Mesenchymal stem cell (in vitro differentiated cells and primary cell): ENCODE measurements at regions not wholly inside any gene's neighbourhood (a gene's known extent, or its start where the extent isn't known, plus 50 kb on each side); places are given as distances from the start of the nearest gene placed in this dataset.

ENCODE experiments used
- DNase-seq: peaks from one replicate; pipeline ENCODE4 v3.0.0-alpha.2; 2013
- H2AFZ ChIP-seq: one replicate; pipeline ENCODE4 v1.6.1; 2013; ENCODE audit warnings: low read depth, mild to moderate bottlenecking, control low read depth, inconsistent platforms, low read length, moderate library complexity
- H2AK5ac ChIP-seq: 2 replicates; pipeline ENCODE4 v1.6.1; 2013; ENCODE audit warnings: low read length, moderate library complexity, mild to moderate bottlenecking, inconsistent platforms; ENCODE audit not compliant: severe bottlenecking
- H2BK120ac ChIP-seq: one replicate; pipeline ENCODE4 v1.6.1; 2013; ENCODE audit warnings: low read depth, mild to moderate bottlenecking, inconsistent platforms, low read length, moderate library complexity
- H2BK12ac ChIP-seq, 2 experiments: one replicate each; pipeline ENCODE4 v1.6.1; 2013; ENCODE audit warnings: inconsistent platforms in 2 of 2, low read length in 2 of 2, mild to moderate bottlenecking in 2 of 2, moderate library complexity in 2 of 2, control low read depth in 1 of 2
- H2BK15ac ChIP-seq: one replicate; pipeline ENCODE4 v1.6.1; 2013; ENCODE audit warnings: mild to moderate bottlenecking, low read depth, inconsistent platforms; ENCODE audit not compliant: poor library complexity, severe bottlenecking
- H2BK5ac ChIP-seq: 2 replicates; pipeline ENCODE4 v1.6.1; 2013; ENCODE audit warnings: low read depth, mild to moderate bottlenecking, low read length, control low read depth, inconsistent platforms; ENCODE audit not compliant: poor library complexity, severe bottlenecking
- H3K14ac ChIP-seq, 2 experiments: one replicate each; pipeline ENCODE4 v1.6.1; 2013; ENCODE audit warnings: inconsistent platforms in 2 of 2, low read length in 2 of 2, control low read depth in 1 of 2, mild to moderate bottlenecking in 1 of 2, moderate library complexity in 1 of 2
- H3K18ac ChIP-seq, 2 experiments: one replicate each; pipeline ENCODE4 v1.6.1; 2013; ENCODE audit warnings: inconsistent platforms in 2 of 2, low read length in 2 of 2, control low read depth in 1 of 2, low read depth in 1 of 2, mild to moderate bottlenecking in 1 of 2
- H3K23ac ChIP-seq, 2 experiments: one replicate each; pipeline ENCODE4 v1.6.1; 2013; ENCODE audit warnings: inconsistent platforms in 2 of 2, low read length in 2 of 2, mild to moderate bottlenecking in 2 of 2, moderate library complexity in 2 of 2, control low read depth in 1 of 2
- H3K27ac ChIP-seq: 2 replicates; pipeline ENCODE4 v1.5.1; 2013; ENCODE audit warnings: mild to moderate bottlenecking, moderate library complexity, low read length, control low read depth, inconsistent platforms; ENCODE audit not compliant: poor library complexity, severe bottlenecking
- H3K27me3 ChIP-seq, 2 experiments: 2 replicates each; pipeline versions ENCODE4 v1.6.1 to v1.7.0; 2013; ENCODE audit warnings: low read length in 2 of 2, mild to moderate bottlenecking in 2 of 2, moderate library complexity in 2 of 2, control low read depth in 1 of 2, inconsistent platforms in 1 of 2; ENCODE audit not compliant: control insufficient read depth in 1 of 2, insufficient read depth in 1 of 2
- H3K36me3 ChIP-seq, 2 experiments: 2 replicates each; pipeline versions ENCODE4 v1.6.1 to v1.7.0; 2013; ENCODE audit warnings: low read length in 2 of 2, control low read depth in 1 of 2, inconsistent platforms in 1 of 2, low read depth in 1 of 2, mild to moderate bottlenecking in 1 of 2; ENCODE audit not compliant: insufficient read depth in 2 of 2, control insufficient read depth in 1 of 2
- H3K4ac ChIP-seq, 2 experiments: one replicate each; pipeline ENCODE4 v1.6.1; 2013; ENCODE audit warnings: inconsistent platforms in 2 of 2, low read length in 2 of 2, mild to moderate bottlenecking in 2 of 2, moderate library complexity in 2 of 2, control low read depth in 1 of 2, low read depth in 1 of 2
- H3K4me1 ChIP-seq: 2 replicates; pipeline ENCODE4 v1.6.1; 2013; ENCODE audit warnings: low read depth, low read length, control low read depth; ENCODE audit not compliant: control insufficient read depth, insufficient read depth
- H3K4me2 ChIP-seq: 2 replicates; pipeline ENCODE4 v1.6.1; 2013; ENCODE audit warnings: low read length, mild to moderate bottlenecking, inconsistent platforms; ENCODE audit not compliant: poor library complexity, severe bottlenecking
- H3K4me3 ChIP-seq, 2 experiments: 2 replicates each; pipeline versions ENCODE4 v1.5.1 to v1.7.0; 2013; ENCODE audit warnings: low read length in 2 of 2, mild to moderate bottlenecking in 2 of 2, control low read depth in 1 of 2, low read depth in 1 of 2; ENCODE audit not compliant: insufficient read depth in 1 of 2
- H3K79me1 ChIP-seq: replicated peaks from 2 replicates; pipeline ENCODE4 v1.6.1; 2013; ENCODE audit warnings: mild to moderate bottlenecking, control low read depth, low read length, inconsistent platforms; ENCODE audit not compliant: poor library complexity, severe bottlenecking
- H3K9ac ChIP-seq: 2 replicates; pipeline ENCODE4 v1.7.0; 2013; ENCODE audit warnings: mild to moderate bottlenecking, low read length, moderate library complexity
- H3K9me3 ChIP-seq: 2 replicates; pipeline ENCODE4 v1.7.0; 2013; ENCODE audit warnings: mild to moderate bottlenecking, low read length; ENCODE audit not compliant: control insufficient read depth
- H4K8ac ChIP-seq: one replicate; pipeline ENCODE4 v1.6.1; 2013; ENCODE audit warnings: inconsistent platforms, mild to moderate bottlenecking, low read length, moderate library complexity
- H4K91ac ChIP-seq: one replicate; pipeline ENCODE4 v1.6.1; 2013; ENCODE audit warnings: mild to moderate bottlenecking, low read length, inconsistent platforms
- WGBS: methylation state at CpG from one replicate; pipeline ENCODE4 v1.1.7; 2013; ENCODE audit warnings: mixed read lengths; 5-methylcytosine and 5-hydroxymethylcytosine counted together

DNA sequence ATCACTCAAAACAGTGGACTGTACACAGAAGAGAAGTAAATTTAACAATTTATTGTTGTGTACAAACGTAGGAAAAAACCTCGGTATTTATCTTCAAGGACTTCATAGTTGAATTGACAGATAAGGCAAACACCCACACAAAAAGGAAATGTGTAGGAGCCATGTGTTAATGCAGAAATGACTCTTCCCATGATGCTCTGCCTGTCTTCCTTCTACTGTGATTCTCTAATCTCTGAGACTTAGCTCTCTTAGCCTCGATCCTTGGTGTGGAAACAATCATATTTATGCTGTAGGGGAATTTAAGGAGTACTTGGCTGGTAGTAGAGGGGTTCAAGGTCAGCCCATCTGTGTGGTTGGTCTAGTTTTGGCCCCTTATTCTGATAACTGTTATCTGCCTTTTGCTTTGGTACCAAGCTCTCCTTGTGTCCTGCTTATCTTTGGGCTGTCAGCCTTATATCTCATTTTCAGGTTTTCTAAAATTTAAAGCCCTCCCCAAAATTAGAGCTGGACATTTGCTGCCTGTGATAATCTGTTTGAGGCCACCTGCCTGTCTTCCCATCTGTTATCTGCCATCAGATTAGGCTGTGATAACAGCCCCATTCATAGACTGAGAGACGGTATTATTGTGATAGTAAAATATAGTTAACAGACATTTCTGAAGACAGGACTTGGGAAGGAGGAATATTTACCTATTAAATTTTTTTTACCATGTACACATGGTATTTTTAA lies 81.7 kb downstream of the GPR85 start:
- Histone ChIP-seq H3K4me2 (no peak overlapping the region), H2BK5ac (no peak overlapping the region), H2BK15ac (no peak overlapping the region), H2AFZ (no peak overlapping the region), H3K18ac (no peak overlapping the region), H3K14ac (no peak overlapping the region), H4K91ac (no peak overlapping the region), H3K27ac (no peak overlapping the region), H3K9me3 (peaks cover 4% of the 10 kb centered on the region), H3K9ac (no peak overlapping the region), H2BK12ac (no peak overlapping the region), H3K4me3 (no peak overlapping the region), H4K8ac (no peak overlapping the region), H3K79me1 (no peaks in the 10 kb centered on the region), H3K4me1 (no peaks in the 10 kb centered on the region), H3K4ac (no peak overlapping the region), H2BK120ac (no peak overlapping the region), H2AK5ac (no peak overlapping the region), H3K23ac (no peak overlapping the region), H3K27me3 (no peaks in the 10 kb centered on the region), H3K36me3 (no peaks in the 10 kb centered on the region)
- WGBS: 70% methylated on average over 3 of the region's 4 CpGs
- no peak for DNase-seq

DNA sequence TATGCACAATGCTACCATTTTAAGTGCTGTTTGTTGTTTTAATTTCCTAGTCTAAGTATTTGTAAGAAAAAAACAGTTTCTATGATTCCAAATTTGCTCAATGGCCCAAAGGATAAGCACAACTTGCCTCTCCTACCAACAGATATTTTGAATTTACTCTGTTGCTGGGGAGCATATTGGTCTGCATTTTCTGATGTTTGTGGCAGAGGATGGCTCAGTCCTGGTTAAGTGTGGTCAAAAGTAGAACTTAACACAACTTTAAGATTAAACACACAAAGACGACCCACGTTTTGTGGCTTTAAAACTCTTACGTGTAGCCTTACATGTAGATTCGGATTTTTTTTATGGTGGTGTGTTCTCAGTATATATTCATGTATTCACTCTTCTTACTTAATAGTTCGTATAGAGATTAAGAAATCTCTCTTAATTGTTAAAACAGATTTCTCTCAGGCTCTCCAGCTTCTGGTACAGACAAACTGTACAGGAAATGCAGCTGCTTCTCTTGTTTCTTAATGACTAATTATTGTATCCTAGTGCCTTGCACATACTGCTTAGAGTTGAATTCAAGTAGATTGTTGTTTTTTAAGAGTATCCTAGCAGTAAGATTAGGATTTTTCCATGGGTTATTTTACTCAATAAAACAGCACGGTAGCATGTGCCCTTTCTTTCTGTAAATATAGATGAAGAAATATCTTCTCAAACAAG lies 86.2 kb downstream of the GPR85 start:
- H3K4ac ChIP-seq: no peak overlapping the region
- no peak overlapping the region for H3K23ac ChIP-seq
- H3K4me3 ChIP-seq: no peak overlapping the region
- H4K8ac ChIP-seq: no peak overlapping the region
- H3K9me3 ChIP-seq: no peaks in the 10 kb centered on the region
- H2BK120ac ChIP-seq: no peak overlapping the region
- DNase-seq: no peak
- no peak overlapping the region for H3K14ac ChIP-seq
- H2AFZ ChIP-seq: no peak overlapping the region
- no CpG with 5 or more reads among the region's 6 CpGs for whole genome bisulfite sequencing
- H3K18ac ChIP-seq: no peak overlapping the region
- no peak overlapping the region for H3K4me2 ChIP-seq
- H2AK5ac ChIP-seq: no peak overlapping the region
- no peak overlapping the region for H2BK15ac ChIP-seq
- no peaks in the 10 kb centered on the region for H3K36me3 ChIP-seq
- no peaks in the 10 kb centered on the region for H3K79me1 ChIP-seq
- H3K27ac ChIP-seq: no peak overlapping the region
- no peaks in the 10 kb centered on the region for H3K4me1 ChIP-seq
- H3K9ac ChIP-seq: no peak overlapping the region
- no peak overlapping the region for H2BK5ac ChIP-seq
- H2BK12ac ChIP-seq: no peak overlapping the region
- H3K27me3 ChIP-seq: no peaks in the 10 kb centered on the region
- H4K91ac ChIP-seq: no peak overlapping the region

DNA sequence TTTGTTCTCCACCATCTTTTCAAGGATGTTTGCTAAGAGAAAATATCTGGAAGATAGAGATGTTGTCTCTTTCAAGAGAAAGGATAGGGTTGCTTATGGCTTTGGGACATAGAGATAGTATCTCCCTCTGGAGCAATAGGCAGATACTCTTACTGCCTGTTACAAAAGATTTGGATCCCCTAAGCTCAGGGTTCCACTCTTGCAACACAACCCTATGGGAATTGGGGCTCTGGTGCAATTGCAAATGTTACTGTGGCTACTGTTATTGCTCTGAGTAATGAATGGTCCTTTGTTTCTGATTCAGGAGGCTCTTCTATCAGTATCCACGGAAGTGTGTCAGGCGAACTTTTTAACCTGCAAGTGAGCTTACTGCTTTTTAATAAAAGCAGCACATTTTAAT lies 88.8 kb downstream of the GPR85 start:
- Histone ChIP-seq H3K14ac (no peak overlapping the region), H3K4me3 (no peak overlapping the region), H2AFZ (no peak overlapping the region), H3K23ac (no peak overlapping the region), H3K4ac (no peak overlapping the region), H3K4me2 (no peak overlapping the region), H3K4me1 (no peaks in the 10 kb centered on the region), H3K36me3 (no peaks in the 10 kb centered on the region), H3K27me3 (no peaks in the 10 kb centered on the region), H2BK5ac (no peak overlapping the region), H4K8ac (no peak overlapping the region), H3K9me3 (no peaks in the 10 kb centered on the region), H2BK15ac (no peak overlapping the region), H3K27ac (no peak overlapping the region), H2AK5ac (no peak overlapping the region), H3K18ac (no peak overlapping the region), H3K79me1 (no peaks in the 10 kb centered on the region), H2BK120ac (no peak overlapping the region), H2BK12ac (no peak overlapping the region), H4K91ac (no peak overlapping the region), H3K9ac (no peak overlapping the region)
- no CpG with 5 or more reads among the region's 2 CpGs for WGBS
- no peak for DNase-seq

DNA sequence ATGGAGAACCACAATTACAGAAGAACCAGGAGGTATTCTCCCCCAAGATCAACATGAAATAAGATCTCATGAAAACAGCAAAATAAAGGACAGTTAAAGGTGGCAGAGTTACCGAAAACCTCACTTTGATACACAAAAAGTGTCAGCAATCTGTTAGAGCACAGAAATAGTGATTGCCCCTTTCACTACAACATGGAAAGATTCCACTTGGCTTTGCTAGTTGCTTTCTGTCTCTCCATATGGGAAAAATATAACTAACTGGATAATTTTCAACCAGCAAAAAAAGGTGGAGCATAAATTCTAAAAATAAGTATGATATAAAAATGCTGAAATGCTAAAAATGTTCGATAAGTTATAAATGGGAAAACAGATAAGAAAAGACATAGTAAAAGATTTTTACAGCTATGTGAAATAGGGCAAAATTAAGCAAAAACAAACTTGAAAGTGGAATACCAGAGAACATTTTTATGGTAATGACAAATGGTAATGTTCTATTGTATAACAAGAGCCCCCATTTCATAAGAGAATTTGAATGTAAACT lies 90.2 kb downstream of the GPR85 start:
- no peak overlapping the region for H3K23ac ChIP-seq
- H2AFZ ChIP-seq: no peak overlapping the region
- H4K8ac ChIP-seq: no peak overlapping the region
- no peaks in the 10 kb centered on the region for H3K79me1 ChIP-seq
- no peak overlapping the region for H3K18ac ChIP-seq
- H3K4ac ChIP-seq: no peak overlapping the region
- H3K4me3 ChIP-seq: no peak overlapping the region
- H3K27me3 ChIP-seq: no peaks in the 10 kb centered on the region
- H2BK120ac ChIP-seq: no peak overlapping the region
- no peak overlapping the region for H3K4me2 ChIP-seq
- H2BK15ac ChIP-seq: no peak overlapping the region
- H3K14ac ChIP-seq: no peak overlapping the region
- DNase-seq: no peak
- no peak overlapping the region for H2BK12ac ChIP-seq
- H3K9me3 ChIP-seq: no peaks in the 10 kb centered on the region
- H3K36me3 ChIP-seq: no peaks in the 10 kb centered on the region
- H4K91ac ChIP-seq: no peak overlapping the region
- WGBS: 100% methylated on average over 2 of the region's 2 CpGs
- no peak overlapping the region for H2BK5ac ChIP-seq
- no peak overlapping the region for H3K27ac ChIP-seq
- H2AK5ac ChIP-seq: no peak overlapping the region
- H3K4me1 ChIP-seq: no peaks in the 10 kb centered on the region
- H3K9ac ChIP-seq: no peak overlapping the region
